ENCODE measurements at regions not wholly inside any gene's neighbourhood (a gene's known extent, or its start where the extent isn't known, plus 50 kb on each side); places are given as distances from the start of the nearest gene placed in this dataset.

- no peak for DNase-seq
- Mint-ChIP-seq H3K4me1 (ENCODE audit: low read depth) (no peaks in the 10 kb centered on the region), H3K36me3 (ENCODE audit: insufficient read depth) (no peaks in the 10 kb centered on the region), H3K27me3 (ENCODE audit: low read depth) (no peaks in the 10 kb centered on the region), H3K9me3 (peaks cover 3% of the 10 kb centered on the region), H3K4me3 (no peak overlapping the region)
- ATAC-seq, result no peak
Observed at GRCh38 chrX:122833230-122833629, 350.8 kb upstream of the GRIA3 start.

GRCh38 chrX:122835886-122836285, 348.2 kb upstream of the GRIA3 start:
- no peaks in the 10 kb centered on the region for H3K4me1 Mint-ChIP-seq (ENCODE audit: low read depth)
- H3K36me3 Mint-ChIP-seq (ENCODE audit: insufficient read depth), result no peaks in the 10 kb centered on the region
- H3K27me3 Mint-ChIP-seq (ENCODE audit: low read depth), result no peaks in the 10 kb centered on the region
- ATAC-seq (no peak), DNase-seq (no peak)
- peaks cover 3% of the 10 kb centered on the region for H3K9me3 Mint-ChIP-seq
- no peak overlapping the region for H3K4me3 Mint-ChIP-seq

- DNase-seq (no peak), ATAC-seq (no peak)
- no peaks in the 10 kb centered on the region for H3K4me1 Mint-ChIP-seq (ENCODE audit: low read depth)
- H3K9me3 Mint-ChIP-seq, result peaks cover 5% of the 10 kb centered on the region
- H3K4me3 Mint-ChIP-seq, result no peak overlapping the region
- H3K36me3 Mint-ChIP-seq (ENCODE audit: insufficient read depth), result no peaks in the 10 kb centered on the region
- H3K27me3 Mint-ChIP-seq (ENCODE audit: low read depth), result no peaks in the 10 kb centered on the region
Observed at GRCh38 chrX:122850326-122850725, 333.8 kb upstream of the GRIA3 start.

GRCh38 chrX:122856205-122856604, 327.9 kb upstream of the GRIA3 start:
- H3K9me3 Mint-ChIP-seq, result peaks cover 5% of the 10 kb centered on the region
- H3K4me1 Mint-ChIP-seq (ENCODE audit: low read depth), result no peaks in the 10 kb centered on the region
- ATAC-seq (no peak), DNase-seq (no peak)
- no peaks in the 10 kb centered on the region for H3K27me3 Mint-ChIP-seq (ENCODE audit: low read depth)
- no peak overlapping the region for H3K4me3 Mint-ChIP-seq
- H3K36me3 Mint-ChIP-seq (ENCODE audit: insufficient read depth), result no peaks in the 10 kb centered on the region

- no peaks in the 10 kb centered on the region for H3K36me3 Mint-ChIP-seq (ENCODE audit: insufficient read depth)
- peaks cover 5% of the 10 kb centered on the region for H3K9me3 Mint-ChIP-seq
- DNase-seq (no peak), ATAC-seq (no peak)
- H3K4me1 Mint-ChIP-seq (ENCODE audit: low read depth), result no peaks in the 10 kb centered on the region
- no peak overlapping the region for H3K4me3 Mint-ChIP-seq
- no peaks in the 10 kb centered on the region for H3K27me3 Mint-ChIP-seq (ENCODE audit: low read depth)
Observed at GRCh38 chrX:122857734-122858133, 326.3 kb upstream of the GRIA3 start.

GRCh38 chrX:122863067-122863466, 321.0 kb upstream of the GRIA3 start:
- H3K27me3 Mint-ChIP-seq (ENCODE audit: low read depth), result no peaks in the 10 kb centered on the region
- no peaks in the 10 kb centered on the region for H3K9me3 Mint-ChIP-seq
- ATAC-seq (no peak), DNase-seq (no peak)
- H3K4me3 Mint-ChIP-seq, result no peak overlapping the region
- no peaks in the 10 kb centered on the region for H3K36me3 Mint-ChIP-seq (ENCODE audit: insufficient read depth)
- no peaks in the 10 kb centered on the region for H3K4me1 Mint-ChIP-seq (ENCODE audit: low read depth)

- DNase-seq, result no peak
- no peaks in the 10 kb centered on the region for H3K4me1 Mint-ChIP-seq (ENCODE audit: low read depth)
- H3K27me3 Mint-ChIP-seq (ENCODE audit: low read depth), result no peaks in the 10 kb centered on the region
- no peak for ATAC-seq
- no peaks in the 10 kb centered on the region for H3K36me3 Mint-ChIP-seq (ENCODE audit: insufficient read depth)
- H3K9me3 Mint-ChIP-seq, result no peaks in the 10 kb centered on the region
- no peak overlapping the region for H3K4me3 Mint-ChIP-seq
Observed at GRCh38 chrX:122866532-122866931, 317.5 kb upstream of the GRIA3 start.

GRCh38 chrX:122868631-122869030, 315.4 kb upstream of the GRIA3 start:
- Mint-ChIP-seq H3K36me3 (ENCODE audit: insufficient read depth) (no peaks in the 10 kb centered on the region), H3K4me3 (no peak overlapping the region), H3K4me1 (ENCODE audit: low read depth) (no peaks in the 10 kb centered on the region), H3K9me3 (no peaks in the 10 kb centered on the region), H3K27me3 (ENCODE audit: low read depth) (no peaks in the 10 kb centered on the region)
- ATAC-seq (no peak), DNase-seq (no peak)

- DNase-seq (no peak), ATAC-seq (no peak)
- no peaks in the 10 kb centered on the region for H3K36me3 Mint-ChIP-seq (ENCODE audit: insufficient read depth)
- no peaks in the 10 kb centered on the region for H3K27me3 Mint-ChIP-seq (ENCODE audit: low read depth)
- no peaks in the 10 kb centered on the region for H3K4me1 Mint-ChIP-seq (ENCODE audit: low read depth)
- no peak overlapping the region for H3K4me3 Mint-ChIP-seq
- no peaks in the 10 kb centered on the region for H3K9me3 Mint-ChIP-seq
Observed at GRCh38 chrX:122869171-122869570, 314.9 kb upstream of the GRIA3 start.

- Mint-ChIP-seq H3K27me3 (ENCODE audit: low read depth) (no peaks in the 10 kb centered on the region), H3K4me3 (no peak overlapping the region), H3K36me3 (ENCODE audit: insufficient read depth) (no peaks in the 10 kb centered on the region), H3K4me1 (ENCODE audit: low read depth) (no peaks in the 10 kb centered on the region), H3K9me3 (no peaks in the 10 kb centered on the region)
- no peak for ATAC-seq
- no peak for DNase-seq
Observed at GRCh38 chrX:122878269-122878668, 305.8 kb upstream of the GRIA3 start.

GRCh38 chrX:122880952-122881351, 303.1 kb upstream of the GRIA3 start:
- Mint-ChIP-seq H3K4me1 (ENCODE audit: low read depth) (no peaks in the 10 kb centered on the region), H3K4me3 (no peak overlapping the region), H3K36me3 (ENCODE audit: insufficient read depth) (no peaks in the 10 kb centered on the region), H3K27me3 (ENCODE audit: low read depth) (no peaks in the 10 kb centered on the region), H3K9me3 (no peaks in the 10 kb centered on the region)
- no peak for ATAC-seq
- DNase-seq, result no peak

GRCh38 chrX:122890729-122891128, 293.3 kb upstream of the GRIA3 start:
- ATAC-seq (no peak), DNase-seq (no peak)
- Mint-ChIP-seq H3K4me3 (no peak overlapping the region), H3K36me3 (ENCODE audit: insufficient read depth) (no peaks in the 10 kb centered on the region), H3K9me3 (peaks cover 4% of the 10 kb centered on the region), H3K27me3 (ENCODE audit: low read depth) (no peaks in the 10 kb centered on the region), H3K4me1 (ENCODE audit: low read depth) (no peaks in the 10 kb centered on the region)

GRCh38 chrX:122906726-122907125, 277.4 kb upstream of the GRIA3 start:
- Mint-ChIP-seq H3K36me3 (ENCODE audit: insufficient read depth) (no peaks in the 10 kb centered on the region), H3K4me3 (no peak overlapping the region), H3K4me1 (ENCODE audit: low read depth) (no peaks in the 10 kb centered on the region), H3K9me3 (no peaks in the 10 kb centered on the region), H3K27me3 (ENCODE audit: low read depth) (no peaks in the 10 kb centered on the region)
- no peak for DNase-seq
- no peak for ATAC-seq

GRCh38 chrX:122907375-122907774, 276.7 kb upstream of the GRIA3 start:
- no peaks in the 10 kb centered on the region for H3K4me1 Mint-ChIP-seq (ENCODE audit: low read depth)
- H3K9me3 Mint-ChIP-seq, result no peaks in the 10 kb centered on the region
- ATAC-seq (no peak), DNase-seq (no peak)
- no peak overlapping the region for H3K4me3 Mint-ChIP-seq
- H3K27me3 Mint-ChIP-seq (ENCODE audit: low read depth), result no peaks in the 10 kb centered on the region
- no peaks in the 10 kb centered on the region for H3K36me3 Mint-ChIP-seq (ENCODE audit: insufficient read depth)

GRCh38 chrX:122910697-122911096, 273.4 kb upstream of the GRIA3 start:
- H3K9me3 Mint-ChIP-seq, result no peaks in the 10 kb centered on the region
- ATAC-seq (no peak), DNase-seq (no peak)
- H3K27me3 Mint-ChIP-seq (ENCODE audit: low read depth), result no peaks in the 10 kb centered on the region
- H3K4me1 Mint-ChIP-seq (ENCODE audit: low read depth), result no peaks in the 10 kb centered on the region
- H3K36me3 Mint-ChIP-seq (ENCODE audit: insufficient read depth), result no peaks in the 10 kb centered on the region
- no peak overlapping the region for H3K4me3 Mint-ChIP-seq

- H3K27me3 Mint-ChIP-seq (ENCODE audit: low read depth), result no peaks in the 10 kb centered on the region
- no peak for ATAC-seq
- H3K36me3 Mint-ChIP-seq (ENCODE audit: insufficient read depth), result no peaks in the 10 kb centered on the region
- H3K4me1 Mint-ChIP-seq (ENCODE audit: low read depth), result no peaks in the 10 kb centered on the region
- DNase-seq, result no peak
- no peaks in the 10 kb centered on the region for H3K9me3 Mint-ChIP-seq
- no peak overlapping the region for H3K4me3 Mint-ChIP-seq
Observed at GRCh38 chrX:122913134-122913533, 270.9 kb upstream of the GRIA3 start.
